ENCODE measurements at regions not wholly inside any gene's neighbourhood (a gene's known extent, or its start where the extent isn't known, plus 50 kb on each side); places are given as distances from the start of the nearest gene placed in this dataset.
"Not testable (repeated sequence)": the region's sequence is repeated elsewhere in the genome, so short reads cannot be mapped to it uniquely, and the experiment has no call there.

GRCh38 chr10:31679936-31680335 lies 248.7 kb downstream of the ARHGAP12 start:
- no peak for DNase-seq

DNA sequence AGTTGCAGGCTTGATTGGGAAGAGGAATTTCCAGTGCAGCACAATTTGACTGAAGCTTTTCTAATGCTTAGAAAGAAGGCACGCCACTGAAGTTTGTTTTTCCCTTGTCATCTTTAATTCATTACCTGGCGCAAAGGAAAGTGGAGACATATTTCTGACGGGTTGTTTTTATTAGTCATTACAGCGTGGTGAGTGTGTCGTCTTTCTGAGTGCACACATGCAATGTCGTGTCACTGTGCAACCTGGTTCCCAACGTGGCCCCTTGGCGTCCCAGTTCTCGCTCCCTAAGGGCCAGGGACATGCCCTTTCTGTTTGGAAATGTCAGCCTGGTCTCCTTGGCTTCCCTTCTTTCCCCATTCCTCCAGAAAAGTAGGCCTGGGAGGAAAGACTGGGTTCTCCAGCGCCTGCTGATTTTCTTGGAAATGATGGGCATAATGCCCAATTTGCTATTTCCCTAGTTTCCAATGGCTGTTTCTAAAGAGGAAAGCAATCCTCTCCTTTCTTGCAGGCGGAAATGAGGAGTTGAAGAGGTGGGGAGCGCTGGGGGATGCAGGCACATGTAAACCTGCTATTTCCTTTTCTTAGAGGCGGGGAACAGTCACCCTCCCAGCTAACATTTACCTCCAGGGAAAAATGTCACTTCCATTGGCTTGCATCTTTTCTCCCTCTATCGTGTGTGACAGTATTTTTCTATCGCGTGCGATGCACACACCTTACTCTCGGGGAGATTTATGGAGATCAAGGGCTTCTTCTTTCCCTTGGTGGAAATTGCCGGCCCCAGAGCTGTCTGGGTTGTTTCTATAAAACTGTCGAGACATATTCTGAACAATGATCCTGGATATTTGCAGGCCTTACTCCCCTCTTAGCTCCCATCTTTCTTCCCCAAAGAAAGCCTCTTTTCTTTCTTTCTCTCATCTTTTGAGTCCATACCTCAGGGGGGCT lies 249.8 kb downstream of the ARHGAP12 start:
- no peak for DNase-seq

- no peak for DNase-seq
Measured at GRCh38 chr10:31678139-31678536, 250.5 kb downstream of the ARHGAP12 start.

GRCh38 chr10:31677195-31678138 lies 251.2 kb downstream of the ARHGAP12 start:
- no peak for DNase-seq

DNA sequence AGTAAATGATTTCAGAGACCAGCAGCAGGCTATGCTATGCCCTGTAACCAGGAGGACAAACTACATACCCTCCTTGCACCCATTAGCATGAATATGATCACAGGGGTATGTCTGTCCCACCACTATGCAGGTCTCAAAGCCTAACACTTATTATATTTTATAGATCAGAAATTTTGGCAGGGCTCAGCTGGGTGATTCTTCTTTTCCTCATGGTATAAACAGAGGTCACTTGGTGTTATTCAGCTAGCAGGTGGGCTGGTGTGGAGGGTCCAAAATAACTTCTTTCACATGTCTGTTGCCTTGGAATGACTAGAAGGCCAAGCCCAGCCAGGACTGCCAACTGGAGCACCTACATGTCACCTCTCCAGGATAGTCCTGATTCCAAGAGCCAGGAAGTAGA lies 252.9 kb downstream of the ARHGAP12 start:
- DNase-seq = no peak

DNA sequence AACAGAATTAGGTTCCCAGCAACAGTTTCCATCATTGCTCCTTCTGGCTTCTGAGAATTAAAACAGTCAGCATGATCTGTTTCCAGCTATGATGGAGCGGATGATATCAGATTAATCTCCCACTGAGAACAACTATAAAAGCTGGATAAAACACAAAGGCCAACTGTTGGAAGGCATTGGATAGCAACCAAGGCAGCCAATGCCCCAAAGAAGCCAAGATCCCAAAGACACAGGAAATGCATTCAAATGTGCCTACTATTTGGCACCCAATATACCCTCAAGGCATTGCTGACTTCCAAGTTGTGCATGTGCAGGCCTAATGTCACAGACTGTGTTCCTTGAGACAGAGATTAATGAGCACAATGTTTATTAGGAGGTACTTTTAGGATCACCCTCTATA lies 259.3 kb downstream of the ARHGAP12 start:
- no peak for DNase-seq

DNA sequence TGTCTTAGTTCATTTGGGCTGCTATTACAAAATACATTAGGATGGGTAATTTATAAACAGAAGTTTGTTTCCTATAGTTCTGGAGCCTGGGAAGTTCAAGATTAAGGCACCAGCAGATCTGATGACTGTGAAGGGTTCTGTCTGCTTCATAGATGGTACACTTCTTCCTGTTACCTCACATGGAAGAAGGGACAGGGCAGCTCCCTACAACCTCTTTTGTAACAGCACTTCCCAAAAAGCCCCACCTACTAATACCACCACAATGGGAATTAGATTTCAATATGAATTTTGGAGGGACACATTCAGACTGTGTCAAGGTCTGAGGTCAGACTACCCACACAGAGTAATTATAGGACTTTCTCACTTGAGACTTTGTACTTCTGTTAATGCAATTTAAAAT lies 260.3 kb downstream of the ARHGAP12 start:
- no peak for DNase-seq

GRCh38 chr10:31665764-31666279 lies 262.8 kb downstream of the ARHGAP12 start:
- DNase-seq = not testable (repeated sequence)

DNA sequence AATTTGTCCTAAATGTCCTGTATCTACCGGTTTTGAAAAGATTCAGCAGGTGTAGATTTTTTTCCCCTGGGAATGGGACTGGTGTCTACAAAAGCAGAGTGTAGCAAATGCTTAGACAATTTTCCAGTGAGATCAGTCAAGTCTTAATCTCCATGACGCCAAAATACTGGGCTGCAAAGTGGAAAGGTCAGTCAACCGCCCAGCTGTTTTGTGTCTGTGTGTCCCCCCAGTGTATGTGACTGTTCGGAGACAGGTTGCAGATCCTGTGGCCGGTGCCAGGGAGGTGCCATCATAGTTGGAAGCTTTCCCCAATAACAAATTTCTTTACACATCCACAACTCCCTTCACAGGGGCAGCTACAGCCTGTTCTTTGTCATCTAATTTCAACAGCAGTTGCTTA lies 263.8 kb downstream of the ARHGAP12 start:
- no peak for DNase-seq

GRCh38 chr10:31664071-31664470 lies 264.6 kb downstream of the ARHGAP12 start:
- DNase-seq = not testable (repeated sequence)

- DNase-seq = no peak
Measured at GRCh38 chr10:31660300-31660699, 268.3 kb downstream of the ARHGAP12 start.

- no peak for DNase-seq
Measured at GRCh38 chr10:31659665-31660064, 269.0 kb downstream of the ARHGAP12 start.

- DNase-seq = no peak
Measured at GRCh38 chr10:31657434-31657872, 271.2 kb downstream of the ARHGAP12 start.

DNA sequence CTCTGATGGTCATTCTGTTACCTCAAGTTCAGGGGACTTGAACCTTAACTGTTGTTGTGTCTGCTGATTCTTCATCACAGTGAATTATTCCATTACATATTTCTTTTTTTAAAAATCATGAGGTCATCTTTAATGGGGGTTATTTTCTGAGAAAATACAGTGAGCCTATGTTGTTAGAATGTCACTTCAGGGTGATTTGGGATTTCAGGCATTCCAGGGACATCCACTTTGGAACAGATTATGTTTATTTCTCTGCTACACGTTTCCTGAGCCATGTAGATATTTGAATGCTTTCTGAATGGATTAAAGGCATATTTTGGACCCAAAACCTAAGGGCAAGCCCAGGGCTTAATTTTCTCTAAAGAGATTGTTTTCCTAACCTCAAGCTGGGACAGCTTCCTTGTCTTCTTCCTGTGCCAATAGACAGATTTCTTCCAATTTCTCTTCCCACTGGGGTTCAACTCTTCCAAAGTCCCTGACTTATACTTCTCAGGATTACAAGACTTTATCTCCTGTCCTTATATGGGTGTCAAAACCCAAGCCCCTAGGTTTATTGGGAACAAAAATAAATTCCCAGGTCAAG lies 271.7 kb downstream of the ARHGAP12 start:
- DNase-seq = no peak

DNA sequence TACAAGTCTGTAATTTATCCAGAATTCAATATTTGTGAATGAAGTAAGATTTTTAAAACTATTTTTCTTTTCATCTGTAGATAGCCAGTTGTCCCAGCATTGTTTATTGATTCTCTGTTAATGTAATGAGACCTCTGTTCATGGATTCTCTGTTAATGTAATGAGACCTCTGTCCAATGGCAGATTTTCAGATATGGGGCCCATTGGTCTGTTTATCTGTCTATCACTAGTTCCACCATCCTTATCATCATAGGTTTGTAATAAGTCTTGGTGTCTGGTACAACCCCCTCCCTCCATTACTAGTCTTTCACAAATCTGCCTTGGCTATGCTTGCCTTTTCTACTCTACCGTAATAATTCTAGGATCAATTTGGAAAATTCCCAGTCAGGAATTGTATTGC lies 276.6 kb downstream of the ARHGAP12 start:
- DNase-seq = no peak

DNA sequence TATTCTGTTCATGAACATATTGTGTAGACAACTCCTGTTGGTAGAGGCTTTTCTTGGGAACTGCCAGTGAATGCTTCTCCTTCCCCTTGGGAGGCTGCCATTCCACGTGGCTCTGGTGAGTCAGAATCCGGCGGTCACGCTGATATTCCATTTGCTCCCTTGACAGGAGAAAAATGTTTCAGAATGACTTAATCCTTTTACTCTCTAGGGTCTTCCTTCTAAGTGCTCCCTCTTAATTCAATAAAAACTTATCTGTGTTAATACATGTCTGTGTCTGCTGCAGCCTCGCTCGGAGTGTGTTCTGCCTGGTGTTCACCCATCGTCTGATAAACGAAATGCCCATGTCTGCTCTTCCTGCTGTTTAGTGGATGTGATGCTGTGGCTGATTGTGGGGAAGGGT lies 278.6 kb downstream of the ARHGAP12 start:
- DNase-seq = no peak

DNA sequence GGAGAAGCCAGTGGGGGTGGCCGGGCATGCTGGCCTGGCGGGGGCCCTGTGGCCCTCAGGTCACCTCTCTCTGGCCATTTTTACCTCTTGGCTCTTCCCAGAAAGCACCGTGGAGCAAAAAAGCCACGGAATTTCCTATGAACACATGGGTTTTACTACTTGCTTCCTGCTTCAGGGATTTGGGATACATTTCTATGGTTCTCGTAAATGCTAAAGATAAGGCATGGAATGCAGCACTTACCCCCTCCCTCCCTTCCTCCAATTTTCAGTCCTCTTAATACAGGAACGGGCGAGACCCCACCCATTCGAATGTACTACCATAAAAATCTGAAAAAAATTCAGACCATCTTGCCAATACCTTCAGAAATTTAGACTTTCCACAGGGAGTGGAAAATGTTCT lies 279.7 kb downstream of the ARHGAP12 start:
- no peak for DNase-seq

- DNase-seq = no peak
Measured at GRCh38 chr10:31647861-31648260, 280.8 kb downstream of the ARHGAP12 start.

DNA sequence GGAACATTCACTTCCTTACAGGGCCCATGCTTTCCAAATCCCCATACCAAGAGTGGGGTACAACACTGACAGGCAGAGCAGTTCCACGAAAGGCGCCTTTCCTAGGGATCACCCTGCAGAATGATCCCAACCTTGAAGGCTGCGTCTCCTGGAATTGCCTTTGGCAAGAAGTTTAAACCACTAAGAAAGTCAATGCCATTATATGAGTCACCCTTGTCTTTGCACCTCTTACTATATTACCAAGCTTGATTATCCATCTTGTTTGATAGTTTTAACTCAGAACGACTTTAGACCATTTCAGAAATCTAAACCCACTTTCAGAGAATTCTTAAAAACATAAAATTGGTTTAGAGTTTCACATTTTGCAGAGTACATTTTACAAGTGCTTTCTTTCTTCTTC lies 282.1 kb downstream of the ARHGAP12 start:
- DNase-seq = no peak

GRCh38 chr10:31645786-31646185 lies 282.8 kb downstream of the ARHGAP12 start:
- DNase-seq = no peak

DNA sequence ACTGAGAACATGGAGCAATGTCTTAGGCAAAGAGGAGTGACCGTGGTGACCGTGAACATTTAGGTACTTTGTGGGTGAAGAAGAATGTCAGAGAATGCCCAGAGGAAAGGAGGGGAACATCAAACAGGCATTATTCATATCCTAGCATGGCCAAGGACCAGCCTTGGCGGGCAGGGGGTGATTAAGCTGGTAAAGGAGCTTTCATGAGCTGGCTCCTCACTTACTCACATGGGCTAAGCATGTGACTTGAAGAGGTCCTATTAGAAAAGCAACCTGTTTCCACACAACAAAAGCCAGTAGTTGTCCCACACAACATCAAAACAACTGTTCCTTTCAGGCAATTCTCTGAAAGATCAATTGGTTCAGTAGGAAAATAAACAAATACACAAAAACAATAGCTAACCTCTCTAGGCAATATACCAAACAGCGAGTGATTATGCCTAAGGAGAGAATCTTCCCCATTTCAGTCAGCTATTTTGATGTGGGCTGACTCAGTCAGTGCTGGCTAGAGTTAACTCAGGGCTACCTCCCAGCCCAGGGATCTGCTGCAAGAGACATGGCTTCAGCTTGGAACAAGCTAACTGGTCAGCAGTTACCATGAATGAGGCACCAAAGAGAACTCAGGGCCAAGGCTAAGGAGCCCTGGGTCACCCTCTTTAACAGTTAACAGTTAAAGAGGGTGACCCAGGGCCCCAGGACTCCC lies 283.5 kb downstream of the ARHGAP12 start:
- DNase-seq = no peak

DNA sequence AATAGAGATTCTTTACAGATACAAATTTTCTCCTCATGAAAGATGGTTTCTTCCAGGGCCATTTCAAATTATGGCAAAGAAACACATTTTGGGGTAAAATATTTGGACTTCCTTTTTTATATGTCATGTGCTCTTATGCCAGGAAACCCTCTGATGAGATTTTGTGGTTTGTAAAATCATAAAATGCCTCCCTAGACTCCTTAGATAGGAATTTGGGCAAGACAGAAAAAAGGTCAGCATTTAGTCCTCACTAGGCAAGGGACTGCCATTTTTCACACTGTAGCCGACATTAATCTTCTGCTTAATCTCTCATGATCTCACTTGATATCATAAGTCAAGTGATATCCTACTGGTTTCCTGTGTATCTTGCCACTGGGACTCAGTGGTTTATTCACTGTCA lies 286.4 kb downstream of the ARHGAP12 start:
- DNase-seq = no peak

Data from COR-L47 (cell line).